Stimulated activated CD8-positive, alpha-beta memory T cell treated with anti-CD3 and anti-CD28 coated beads, Interleukin-7, amount 100 ng/mL, for 1 hour (primary cell): ENCODE measurements at regions not wholly inside any gene's neighbourhood (a gene's known extent, or its start where the extent isn't known, plus 50 kb on each side); places are given as distances from the start of the nearest gene placed in this dataset.
"Not testable (repeated sequence)": the region's sequence is repeated elsewhere in the genome, so short reads cannot be mapped to it uniquely, and the experiment has no call there.

Experiments
- DNase-seq, 2 donors: peaks; one replicate each; pipeline ENCODE4 v3.0.0-alpha.2; 2020; ENCODE audit warnings: low read depth in 2 of 2

GRCh38 chr5:54821445-54822323, 163.7 kb downstream of the ESM1 start:
- no peak for DNase-seq

- no peak for DNase-seq
Measured at GRCh38 chr5:54820346-54821134, 164.9 kb downstream of the ESM1 start.

GRCh38 chr5:54807421-54807820, 178.0 kb downstream of the ESM1 start:
- no peak for DNase-seq

- no peak for DNase-seq
Measured at GRCh38 chr5:54804521-54804920, 180.9 kb downstream of the ESM1 start.

- no peak for DNase-seq
Measured at GRCh38 chr5:54804086-54804485, 181.3 kb downstream of the ESM1 start.

- no peak for DNase-seq
Measured at GRCh38 chr5:54803471-54804011, 181.9 kb downstream of the ESM1 start.

GRCh38 chr5:54799645-54800044, 185.7 kb downstream of the ESM1 start:
- DNase-seq, result no peak

GRCh38 chr5:54795777-54796176, 189.6 kb downstream of the ESM1 start:
- no peak for DNase-seq

GRCh38 chr5:54795284-54795683, 190.1 kb downstream of the ESM1 start:
- no peak for DNase-seq

GRCh38 chr5:54794135-54794975, 191.0 kb downstream of the ESM1 start:
- DNase-seq, result no peak

- no peak for DNase-seq
Measured at GRCh38 chr5:54793468-54794134, 191.8 kb downstream of the ESM1 start.

- DNase-seq, result no peak
Measured at GRCh38 chr5:54792611-54793404, 192.6 kb downstream of the ESM1 start.

- not testable (repeated sequence) for DNase-seq
Measured at GRCh38 chr5:54787910-54788309, 197.5 kb downstream of the ESM1 start.

GRCh38 chr5:54785729-54786591, 199.4 kb downstream of the ESM1 start:
- DNase-seq, result no peak

GRCh38 chr5:54778783-54779182, 206.6 kb downstream of the ESM1 start:
- DNase-seq, result no peak

GRCh38 chr5:54775645-54776044, 209.7 kb downstream of the ESM1 start:
- DNase-seq, result no peak

GRCh38 chr5:54774281-54775170, 210.9 kb downstream of the ESM1 start:
- no peak for DNase-seq

- DNase-seq, result no peak
Measured at GRCh38 chr5:54772684-54773083, 212.7 kb downstream of the ESM1 start.
